ENCODE measurements at regions not wholly inside any gene's neighbourhood (a gene's known extent, or its start where the extent isn't known, plus 50 kb on each side); places are given as distances from the start of the nearest gene placed in this dataset.
"Not testable (repeated sequence)": the region's sequence is repeated elsewhere in the genome, so short reads cannot be mapped to it uniquely, and the experiment has no call there.

- Histone ChIP-seq H3K4me3 (replicated peaks; ENCODE audit: insufficient read depth, low read length) (no peak overlapping the region), H3K27ac (replicated peaks) (no peak overlapping the region), H3K27me3 (ENCODE audit: insufficient read depth, poor library complexity, severe bottlenecking) (no peaks in the 10 kb centered on the region)
- no peak for TF ChIP-seq POLR2AphosphoS5 (IDR thresholded peaks at IDR 0.05; ENCODE audit: low read depth)
- no peak for TF ChIP-seq GABPA (IDR thresholded peaks at IDR 0.05; ENCODE audit: low read depth)
- TF ChIP-seq SPI1 (IDR thresholded peaks at IDR 0.05; ENCODE audit: borderline replicate concordance, low read depth), result no peak
- no peak for TF ChIP-seq REST (IDR thresholded peaks at IDR 0.05; ENCODE audit: insufficient replicate concordance, low read depth)
- TF ChIP-seq CTCF (IDR thresholded peaks at IDR 0.05; ENCODE audit: insufficient read depth, low read length), result no peak
- no peak for DNase-seq (ENCODE audit: low read depth in 1 of 2, low spot score in 1 of 2)
These were observed 77.2 kb upstream of the CTNNA1 start for GRCh38 chr5:138676002-138676401.

- no peak overlapping the region for H3K4me3 ChIP-seq (replicated peaks; ENCODE audit: insufficient read depth, low read length)
- no peak overlapping the region for H3K27ac ChIP-seq (replicated peaks)
- no peak for DNase-seq (ENCODE audit: low read depth in 1 of 2, low spot score in 1 of 2)
- no peak for TF ChIP-seq REST (IDR thresholded peaks at IDR 0.05; ENCODE audit: insufficient replicate concordance, low read depth)
- TF ChIP-seq POLR2AphosphoS5 (IDR thresholded peaks at IDR 0.05; ENCODE audit: low read depth), result no peak
- no peaks in the 10 kb centered on the region for H3K27me3 ChIP-seq (ENCODE audit: insufficient read depth, poor library complexity, severe bottlenecking)
These were observed 84.5 kb upstream of the CTNNA1 start for GRCh38 chr5:138668451-138669380.

GRCh38 chr5:138667782-138668331 lies 85.4 kb upstream of the CTNNA1 start:
- H3K4me3 ChIP-seq (replicated peaks; ENCODE audit: insufficient read depth, low read length); DNase-seq (ENCODE audit: low read depth in 1 of 2, low spot score in 1 of 2); H3K27me3 ChIP-seq (ENCODE audit: insufficient read depth, poor library complexity, severe bottlenecking); H3K27ac ChIP-seq (replicated peaks): not testable (repeated sequence)

- H3K27me3 ChIP-seq (ENCODE audit: insufficient read depth, poor library complexity, severe bottlenecking), result no peaks in the 10 kb centered on the region
- no peak for TF ChIP-seq REST (IDR thresholded peaks at IDR 0.05; ENCODE audit: insufficient replicate concordance, low read depth)
- TF ChIP-seq GABPA (IDR thresholded peaks at IDR 0.05; ENCODE audit: low read depth), result no peak
- TF ChIP-seq POLR2AphosphoS5 (IDR thresholded peaks at IDR 0.05; ENCODE audit: low read depth), result no peak
- TF ChIP-seq SPI1 (IDR thresholded peaks at IDR 0.05; ENCODE audit: borderline replicate concordance, low read depth), result no peak
- no peak for TF ChIP-seq CTCF (IDR thresholded peaks at IDR 0.05; ENCODE audit: insufficient read depth, low read length)
These were observed 86.9 kb upstream of the CTNNA1 start for GRCh38 chr5:138666226-138666742.

More at GRCh38 chr5:138666226-138666742, 86.9 kb upstream of the CTNNA1 start:
- H3K4me3 ChIP-seq (replicated peaks; ENCODE audit: insufficient read depth, low read length), result no peak overlapping the region
- H3K27ac ChIP-seq (replicated peaks), result no peak overlapping the region
- no peak for DNase-seq (ENCODE audit: low read depth in 1 of 2, low spot score in 1 of 2)

Measured in HL-60 (cell line).